ENCODE measurements at regions not wholly inside any gene's neighbourhood (a gene's known extent, or its start where the extent isn't known, plus 50 kb on each side); places are given as distances from the start of the nearest gene placed in this dataset.

- no peak for TF ChIP-seq EZH2 (IDR thresholded peaks at IDR 0.05)
- no peak for TF ChIP-seq POLR2AphosphoS5 (IDR thresholded peaks at IDR 0.05; ENCODE audit: borderline replicate concordance, low read depth, low read length)
Measured at GRCh38 chr1:73772941-73773340, 425.0 kb downstream of the LRRIQ3 start.
